ENCODE measurements at regions not wholly inside any gene's neighbourhood (a gene's known extent, or its start where the extent isn't known, plus 50 kb on each side); places are given as distances from the start of the nearest gene placed in this dataset.

- H3K4me3 ChIP-seq: no peak overlapping the region
- no peak for DNase-seq
- no peaks in the 10 kb centered on the region for H3K4me1 ChIP-seq
- intact Hi-C loops (cut with DNase I): no loop called here
- H3K27me3 ChIP-seq: no peaks in the 10 kb centered on the region
- 92 to 96% (median 95%) methylated on average over 12 to 22 of the region's 22 CpGs for WGBS, 4 donors
- no peak overlapping the region for H3K27ac ChIP-seq
- no peaks in the 10 kb centered on the region for H3K36me3 ChIP-seq
- no peak for ATAC-seq
- H3K9me3 ChIP-seq: peaks cover 0 to 9% (median 0%) of the 10 kb centered on the region in 12 donors
- TF ChIP-seq CTCF (IDR thresholded peaks at IDR 0.05): no peak
- TF ChIP-seq POLR2A (IDR thresholded peaks at IDR 0.05): no peak
Measured at GRCh38 chr1:166343276-166343675, 176.5 kb upstream of the FAM78B start.

- no peaks in the 10 kb centered on the region for H3K27me3 ChIP-seq
- H3K4me1 ChIP-seq: peaks cover 0 to 3% (median 0%) of the 10 kb centered on the region in 12 donors
- ATAC-seq (no peak), DNase-seq (no peak)
- H3K27ac ChIP-seq: no peak overlapping the region
- intact Hi-C loops (cut with DNase I): no loop called here
- H3K4me3 ChIP-seq: no peak overlapping the region
- TF ChIP-seq CTCF (IDR thresholded peaks at IDR 0.05) (no peak), POLR2A (IDR thresholded peaks at IDR 0.05) (no peak)
- 46 to 53% (median 53%) methylated on average over 5 of the region's 5 CpGs for WGBS, 4 donors
- H3K9me3 ChIP-seq: peaks cover 0 to 9% (median 0%) of the 10 kb centered on the region in 12 donors
- H3K36me3 ChIP-seq: no peaks in the 10 kb centered on the region
Measured at GRCh38 chr1:166350490-166350889, 183.7 kb upstream of the FAM78B start.

- WGBS, 4 donors: 33 to 60% (median 41%) methylated on average over 1 of the region's 1 CpG
- no peak for DNase-seq
Measured at GRCh38 chr1:166351676-166352075, 184.9 kb upstream of the FAM78B start.

GRCh38 chr1:166353213-166353612 lies 186.4 kb upstream of the FAM78B start:
- H3K4me1 ChIP-seq: peaks cover 0 to 3% (median 0%) of the 10 kb centered on the region in 12 donors
- H3K36me3 ChIP-seq: no peaks in the 10 kb centered on the region
- H3K9me3 ChIP-seq: no peaks in the 10 kb centered on the region
- no peak overlapping the region for H3K27ac ChIP-seq
- no peak for DNase-seq
- intact Hi-C loops (cut with DNase I): no loop called here
- 87 to 93% (median 88%) methylated on average over 3 of the region's 3 CpGs for WGBS, 4 donors
- TF ChIP-seq CTCF (IDR thresholded peaks at IDR 0.05) (no peak), POLR2A (IDR thresholded peaks at IDR 0.05) (no peak)
- H3K27me3 ChIP-seq: no peaks in the 10 kb centered on the region
- no peak for ATAC-seq
- no peak overlapping the region for H3K4me3 ChIP-seq

More at GRCh38 chr1:166351676-166352075, 184.9 kb upstream of the FAM78B start:
- H3K27ac ChIP-seq: no peak overlapping the region
- intact Hi-C loops (cut with DNase I): no loop called here
- H3K36me3 ChIP-seq: no peaks in the 10 kb centered on the region
- H3K9me3 ChIP-seq: peaks cover 0 to 9% (median 0%) of the 10 kb centered on the region in 12 donors
- no peak overlapping the region for H3K4me3 ChIP-seq
- no peak for ATAC-seq
- peaks cover 0 to 3% (median 0%) of the 10 kb centered on the region in 12 donors for H3K4me1 ChIP-seq
- no peaks in the 10 kb centered on the region for H3K27me3 ChIP-seq
- TF ChIP-seq CTCF (IDR thresholded peaks at IDR 0.05) (no peak), POLR2A (IDR thresholded peaks at IDR 0.05) (no peak)
